Smooth muscle cell (in vitro differentiated cells): ENCODE measurements at regions not wholly inside any gene's neighbourhood (a gene's known extent, or its start where the extent isn't known, plus 50 kb on each side); places are given as distances from the start of the nearest gene placed in this dataset.

Experiments used
- DNase-seq: peaks from one replicate; lab custom pipeline; 2025; ENCODE audit not compliant: unreplicated experiment; lab: John Stamatoyannopoulos, UW
- H2AFZ ChIP-seq: fragments of 200-600 bp; sonication (generic); 2 replicates; pipeline ENCODE4 v1.6.0; 2016; ENCODE audit warnings: antibody characterized with exemption, low read depth, mild to moderate bottlenecking
- H3F3A ChIP-seq: fragments of 200-600 bp; sonication (generic); 2 replicates; pipeline ENCODE4 v1.6.0; 2017; ENCODE audit warnings: antibody characterized with exemption, low read depth
- H3K27ac ChIP-seq: fragments of 200-600 bp; sonication (generic); 2 replicates; pipeline ENCODE4 v1.5.1; 2016; ENCODE audit warnings: low read depth, mild to moderate bottlenecking
- H3K27me3 ChIP-seq: fragments of 200-600 bp; sonication (generic); 2 replicates; pipeline ENCODE4 v1.6.1; 2016; ENCODE audit warnings: low read depth, mild to moderate bottlenecking
- H3K36me3 ChIP-seq: fragments of 200-600 bp; sonication (generic); 2 replicates; pipeline ENCODE4 v1.5.1; 2016; ENCODE audit warnings: low read depth
- H3K4me1 ChIP-seq: fragments of 200-600 bp; sonication (generic); 2 replicates; pipeline ENCODE4 v1.5.1; 2016; ENCODE audit warnings: low read depth
- H3K4me2 ChIP-seq: fragments of 200-600 bp; sonication (generic); 2 replicates; pipeline ENCODE4 v1.6.0; 2016; ENCODE audit warnings: mild to moderate bottlenecking
- H3K4me3 ChIP-seq: fragments of 200-600 bp; sonication (generic); 2 replicates; pipeline ENCODE4 v1.5.1; 2016; ENCODE audit warnings: mild to moderate bottlenecking
- H3K79me2 ChIP-seq: fragments of 200-600 bp; sonication (generic); 2 replicates; pipeline ENCODE4 v1.6.0; 2016; ENCODE audit warnings: low read depth, mild to moderate bottlenecking
- H3K9ac ChIP-seq: fragments of 200-600 bp; sonication (generic); 2 replicates; pipeline ENCODE4 v1.6.0; 2016; ENCODE audit warnings: low read depth
- H3K9me3 ChIP-seq: fragments of 200-600 bp; sonication (generic); replicated peaks from 2 replicates; pipeline ENCODE4 v1.5.1; 2016; ENCODE audit warnings: low read depth
- H4K20me1 ChIP-seq: fragments of 200-600 bp; sonication (generic); 2 replicates; pipeline ENCODE4 v1.6.0; 2016; ENCODE audit warnings: low read depth
- WGBS: methylation state at CpG from one replicate; pipeline ENCODE4 v1.1.7; 2016; ENCODE audit warnings: low lambda C conversion rate; 5-methylcytosine and 5-hydroxymethylcytosine counted together
- TF ChIP-seq, protein P1 (sequence below): fragments of 200-600 bp; sonication (generic); IDR thresholded peaks from 2 replicates; pipeline ENCODE4 v1.5.1; 2017; ENCODE audit warnings: borderline replicate concordance, mild to moderate bottlenecking, antibody characterized with exemption; ENCODE audit not compliant: insufficient read depth, poor library complexity, severe bottlenecking

DNA sequence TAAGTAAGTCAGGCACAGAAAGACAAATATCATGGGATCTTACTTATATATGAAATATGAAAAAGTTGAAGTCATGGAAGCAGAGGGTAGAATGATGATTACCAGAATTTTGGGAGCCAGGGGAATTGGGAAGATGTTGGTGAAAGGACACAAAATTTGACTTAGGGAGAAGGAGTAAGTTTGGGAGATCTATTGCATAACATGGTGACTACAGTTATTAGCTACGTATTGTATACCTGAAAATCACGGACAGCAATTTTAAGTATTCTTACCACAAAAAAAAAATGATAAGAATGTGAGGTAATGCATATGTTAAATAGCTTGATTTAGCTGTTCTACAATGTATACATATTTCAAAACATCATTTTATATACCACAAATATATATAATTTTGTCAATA lies 94.2 kb upstream of the COL5A2 start:
- no peaks in the 10 kb centered on the region for H3K4me1 ChIP-seq
- no peaks in the 10 kb centered on the region for H3K36me3 ChIP-seq
- 33% methylated on average over 2 of the region's 2 CpGs for WGBS
- H3K27me3 ChIP-seq, result no peaks in the 10 kb centered on the region
- no peak overlapping the region for H3K4me3 ChIP-seq
- H3K9me3 ChIP-seq, result no peaks in the 10 kb centered on the region
- no peak overlapping the region for H2AFZ ChIP-seq
- H3K4me2 ChIP-seq, result no peak overlapping the region
- no peak overlapping the region for H3K9ac ChIP-seq
- TF ChIP-seq, protein P1, sequence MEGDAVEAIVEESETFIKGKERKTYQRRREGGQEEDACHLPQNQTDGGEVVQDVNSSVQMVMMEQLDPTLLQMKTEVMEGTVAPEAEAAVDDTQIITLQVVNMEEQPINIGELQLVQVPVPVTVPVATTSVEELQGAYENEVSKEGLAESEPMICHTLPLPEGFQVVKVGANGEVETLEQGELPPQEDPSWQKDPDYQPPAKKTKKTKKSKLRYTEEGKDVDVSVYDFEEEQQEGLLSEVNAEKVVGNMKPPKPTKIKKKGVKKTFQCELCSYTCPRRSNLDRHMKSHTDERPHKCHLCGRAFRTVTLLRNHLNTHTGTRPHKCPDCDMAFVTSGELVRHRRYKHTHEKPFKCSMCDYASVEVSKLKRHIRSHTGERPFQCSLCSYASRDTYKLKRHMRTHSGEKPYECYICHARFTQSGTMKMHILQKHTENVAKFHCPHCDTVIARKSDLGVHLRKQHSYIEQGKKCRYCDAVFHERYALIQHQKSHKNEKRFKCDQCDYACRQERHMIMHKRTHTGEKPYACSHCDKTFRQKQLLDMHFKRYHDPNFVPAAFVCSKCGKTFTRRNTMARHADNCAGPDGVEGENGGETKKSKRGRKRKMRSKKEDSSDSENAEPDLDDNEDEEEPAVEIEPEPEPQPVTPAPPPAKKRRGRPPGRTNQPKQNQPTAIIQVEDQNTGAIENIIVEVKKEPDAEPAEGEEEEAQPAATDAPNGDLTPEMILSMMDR, result no peak
- DNase-seq, result no peak
- no peaks in the 10 kb centered on the region for H3K79me2 ChIP-seq
- no peak overlapping the region for H3K27ac ChIP-seq
- H3F3A ChIP-seq, result no peaks in the 10 kb centered on the region
- H4K20me1 ChIP-seq, result no peaks in the 10 kb centered on the region

DNA sequence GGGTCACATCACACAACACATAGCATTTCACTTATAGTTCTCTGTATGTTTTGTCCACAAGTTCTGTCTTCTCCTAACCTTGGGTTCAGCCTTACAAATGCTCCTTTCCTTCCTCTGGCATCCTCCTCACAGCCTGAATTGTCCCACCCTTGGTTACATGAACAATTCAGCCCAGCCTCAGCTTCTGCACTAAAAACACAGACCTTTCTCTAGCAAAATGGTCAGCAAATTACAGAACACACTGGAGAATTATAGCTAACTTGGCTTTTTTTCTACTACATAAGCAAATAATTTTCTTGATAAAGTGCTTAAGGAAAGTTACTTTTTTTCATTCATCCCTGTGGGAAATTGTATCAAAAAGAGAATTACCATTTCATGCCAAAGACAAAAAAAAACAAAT lies 94.8 kb upstream of the COL5A2 start:
- H4K20me1 ChIP-seq, result no peaks in the 10 kb centered on the region
- H3K4me2 ChIP-seq, result no peak overlapping the region
- H2AFZ ChIP-seq, result no peak overlapping the region
- H3K9ac ChIP-seq, result no peak overlapping the region
- TF ChIP-seq, protein P1, result no peak
- no peaks in the 10 kb centered on the region for H3F3A ChIP-seq
- H3K79me2 ChIP-seq, result no peaks in the 10 kb centered on the region
- no peak for DNase-seq
- H3K9me3 ChIP-seq, result no peaks in the 10 kb centered on the region
- no peaks in the 10 kb centered on the region for H3K4me1 ChIP-seq
- H3K27ac ChIP-seq, result no peak overlapping the region
- H3K36me3 ChIP-seq, result no peaks in the 10 kb centered on the region
- H3K27me3 ChIP-seq, result no peaks in the 10 kb centered on the region
- no peak overlapping the region for H3K4me3 ChIP-seq

DNA sequence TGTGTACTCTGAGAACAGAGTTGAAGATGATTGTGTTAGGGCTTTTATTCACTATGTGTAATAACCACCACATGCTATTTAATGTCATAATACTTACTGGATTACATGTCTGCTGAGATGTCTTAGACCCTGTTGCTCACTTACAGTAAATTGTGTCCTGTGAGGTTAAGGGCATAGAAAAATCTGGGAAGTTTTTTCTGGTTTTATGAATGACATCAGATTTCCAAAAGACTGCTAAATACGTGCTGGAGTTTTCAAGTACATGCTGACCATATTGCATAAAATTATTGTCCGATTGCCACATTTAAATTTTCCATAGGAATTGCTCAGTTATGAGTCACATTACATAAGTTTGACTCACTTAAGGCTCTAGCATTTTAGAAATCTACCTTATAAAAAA lies 96.7 kb upstream of the COL5A2 start:
- Histone ChIP-seq H3K4me3 (no peak overlapping the region), H3K79me2 (no peaks in the 10 kb centered on the region), H3K27me3 (no peaks in the 10 kb centered on the region), H3F3A (no peaks in the 10 kb centered on the region), H3K4me2 (peak overlapping the region; percentile 65), H3K27ac (peak overlapping the region; percentile 75), H3K9ac (peak overlapping the region; percentile 31), H3K9me3 (no peaks in the 10 kb centered on the region), H2AFZ (peak overlapping the region; percentile 52), H3K36me3 (no peaks in the 10 kb centered on the region), H4K20me1 (no peaks in the 10 kb centered on the region), H3K4me1 (no peaks in the 10 kb centered on the region)
- DNase-seq, result no peak
- 20% methylated on average over 2 of the region's 2 CpGs for WGBS
- TF ChIP-seq, protein P1, result no peak

DNA sequence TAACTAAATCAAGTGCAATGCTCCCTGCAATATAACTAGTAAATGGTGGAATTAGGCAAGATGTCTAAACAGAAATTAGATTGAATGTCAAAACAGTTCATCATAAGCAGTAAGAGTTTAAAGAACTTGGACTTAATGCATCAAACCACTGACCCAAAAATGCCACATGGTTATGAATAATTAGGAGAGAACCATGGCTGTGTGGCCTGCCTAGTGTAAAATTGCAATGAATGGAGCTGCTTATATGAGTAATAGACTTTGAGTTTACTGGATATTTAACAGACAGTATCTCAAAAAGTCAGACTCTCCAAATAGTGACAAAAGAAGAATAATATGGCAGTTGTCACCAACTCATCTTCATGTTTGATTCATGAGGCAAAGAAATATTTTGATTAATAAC lies 101.6 kb upstream of the COL5A2 start:
- DNase-seq, result no peak
- Histone ChIP-seq H3K9ac (no peak overlapping the region), H3K4me3 (no peak overlapping the region), H3K27ac (no peak overlapping the region), H3K9me3 (no peaks in the 10 kb centered on the region), H4K20me1 (no peaks in the 10 kb centered on the region), H3K79me2 (peaks cover 4% of the 10 kb centered on the region), H2AFZ (no peak overlapping the region), H3K4me2 (no peak overlapping the region), H3K4me1 (peaks cover 11% of the 10 kb centered on the region), H3K36me3 (no peaks in the 10 kb centered on the region), H3K27me3 (no peaks in the 10 kb centered on the region), H3F3A (peaks cover 17% of the 10 kb centered on the region)
- TF ChIP-seq, protein P1, result no peak
